ENCODE measurements at regions not wholly inside any gene's neighbourhood (a gene's known extent, or its start where the extent isn't known, plus 50 kb on each side); places are given as distances from the start of the nearest gene placed in this dataset.

GRCh38 chr3:40938591-40938990 lies 260.7 kb upstream of the CTNNB1 start:
- Histone ChIP-seq H3K4me3 (ENCODE audit: low read depth in 2 of 2, low read length in 2 of 2) (no peak overlapping the region), H3K27ac (ENCODE audit: low read length) (no peak overlapping the region), H3K4me1 (ENCODE audit: control insufficient read depth, insufficient read depth, low read length) (no peaks in the 10 kb centered on the region), H3K36me3 (ENCODE audit: control insufficient read depth, insufficient read depth, low read length) (no peaks in the 10 kb centered on the region), H3K9me3 (ENCODE audit: control insufficient read depth, insufficient read depth, low read depth, low read length) (no peaks in the 10 kb centered on the region), H3K27me3 (ENCODE audit: control insufficient read depth, insufficient read depth, low read length) (no peaks in the 10 kb centered on the region)
- intact Hi-C loops (cut with micrococcal nuclease; ENCODE audit: unreplicated experiment): no loop called here
- TF ChIP-seq POLR2AphosphoS5 (IDR thresholded peaks at IDR 0.05; ENCODE audit: low read depth, low read length) (no peak), TCF7L2 (IDR thresholded peaks at IDR 0.05; ENCODE audit: low read depth, low read length) (no peak), REST (IDR thresholded peaks at IDR 0.05; ENCODE audit: insufficient read depth in 1 of 2, low read depth in 2 of 2, low read length in 1 of 2) (no peak), SIN3A (IDR thresholded peaks at IDR 0.05; ENCODE audit: borderline replicate concordance, insufficient read depth, low read depth, low read length) (no peak), CTCF (IDR thresholded peaks at IDR 0.05) (no peak)
- in situ Hi-C loops (cut with HindIII; ENCODE audit: low pct_unique_long_range_greater_than_20kb, low sequenced_read_pairs): no loop called here
- POLR2A ChIA-PET: no interaction called here
- ATAC-seq: no peak
- DNase-seq (ENCODE audit: low read depth, low spot score): no peak
- no TSS peak for BruUV-seq (replicated peaks)
- CTCF ChIA-PET: no interaction called here

- intact Hi-C loops (cut with micrococcal nuclease; ENCODE audit: unreplicated experiment) (no loop called here), in situ Hi-C loops (cut with HindIII; ENCODE audit: low pct_unique_long_range_greater_than_20kb, low sequenced_read_pairs) (no loop called here)
- Histone ChIP-seq H3K27ac (ENCODE audit: low read length) (no peak overlapping the region), H3K27me3 (ENCODE audit: control insufficient read depth, insufficient read depth, low read length) (no peaks in the 10 kb centered on the region), H3K4me1 (ENCODE audit: control insufficient read depth, insufficient read depth, low read length) (no peaks in the 10 kb centered on the region), H3K4me3 (ENCODE audit: low read depth in 2 of 2, low read length in 2 of 2) (no peak overlapping the region), H3K36me3 (ENCODE audit: control insufficient read depth, insufficient read depth, low read length) (no peaks in the 10 kb centered on the region), H3K9me3 (ENCODE audit: control insufficient read depth, insufficient read depth, low read depth, low read length) (no peaks in the 10 kb centered on the region)
- no peak for DNase-seq (ENCODE audit: low read depth, low spot score)
- TF ChIP-seq CTCF (IDR thresholded peaks at IDR 0.05) (no peak), REST (IDR thresholded peaks at IDR 0.05; ENCODE audit: insufficient read depth in 1 of 2, low read depth in 2 of 2, low read length in 1 of 2) (no peak), SIN3A (IDR thresholded peaks at IDR 0.05; ENCODE audit: borderline replicate concordance, insufficient read depth, low read depth, low read length) (no peak), TCF7L2 (IDR thresholded peaks at IDR 0.05; ENCODE audit: low read depth, low read length) (no peak), POLR2AphosphoS5 (IDR thresholded peaks at IDR 0.05; ENCODE audit: low read depth, low read length) (no peak)
- ChIA-PET CTCF (no interaction called here), POLR2A (interaction anchor here (0.6 kb wide), 1 partner anchor 1482 kb away, joined by 3 read pairs; no protein-coding TSS in a partner anchor)
- no peak for ATAC-seq
- BruUV-seq (replicated peaks): no TSS peak
These were observed 260.1 kb upstream of the CTNNB1 start for GRCh38 chr3:40939030-40939740.
